ENCODE measurements at regions not wholly inside any gene's neighbourhood (a gene's known extent, or its start where the extent isn't known, plus 50 kb on each side); places are given as distances from the start of the nearest gene placed in this dataset.

DNA sequence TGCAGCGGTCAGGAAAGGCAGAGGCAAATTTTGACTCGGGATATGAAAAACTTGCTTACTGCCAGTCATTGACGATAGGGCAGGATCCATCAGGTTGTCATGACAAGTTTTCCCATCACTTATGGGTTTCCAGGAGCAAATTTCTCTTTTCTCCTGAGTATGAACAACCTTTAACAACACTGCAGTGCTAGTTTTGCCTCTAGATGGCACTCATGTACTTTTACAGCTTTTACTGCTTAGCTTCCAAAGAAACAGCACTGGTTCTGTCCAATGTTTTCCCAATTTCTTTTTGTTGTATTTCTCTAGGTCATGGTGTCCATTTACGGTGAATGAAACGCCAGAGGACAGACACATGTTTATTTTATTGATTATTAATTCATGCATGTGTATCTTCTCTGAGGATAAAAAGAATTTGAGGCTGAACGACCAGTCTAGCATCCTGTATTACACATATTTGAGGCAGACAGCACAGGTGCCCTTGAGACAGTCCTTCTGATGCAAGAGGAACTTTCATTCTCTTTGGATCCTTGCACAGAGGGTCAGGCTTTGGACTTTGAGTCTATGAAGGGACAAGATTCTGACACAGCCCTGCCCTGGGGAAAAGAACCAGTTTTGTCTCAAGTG is 112.3 kb upstream of the TRABD2B start:
- peak; percentile 83 for TF ChIP-seq CTCF (conservative IDR thresholded peaks at IDR 0.05; ENCODE audit: low read depth, low read length)
- TF ChIP-seq MAFK (IDR thresholded peaks at IDR 0.05; ENCODE audit: low read depth, low read length), result no peak

All from IMR-90 (cell line).